ENCODE measurements at regions not wholly inside any gene's neighbourhood (a gene's known extent, or its start where the extent isn't known, plus 50 kb on each side); places are given as distances from the start of the nearest gene placed in this dataset.

DNA sequence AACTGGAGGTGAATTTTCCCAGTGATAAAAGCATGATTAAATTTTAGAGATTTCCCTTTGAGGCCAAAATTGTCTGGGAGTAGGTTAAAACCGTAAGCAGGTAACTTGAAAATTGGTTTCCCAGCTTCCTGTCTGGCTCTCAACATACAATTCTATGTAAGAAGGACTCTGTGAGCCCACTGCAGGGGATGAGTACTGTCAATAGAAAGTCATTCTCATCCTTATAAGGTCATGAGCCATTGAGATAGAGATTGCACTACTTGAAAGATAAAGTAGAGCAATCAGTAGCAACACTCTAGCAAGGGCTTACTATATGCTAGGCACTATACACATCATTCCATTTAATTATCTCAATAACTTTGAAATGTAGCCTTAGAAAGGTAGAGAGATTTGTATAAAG, 225.6 kb upstream of the HMGA2 start:
- TF ChIP-seq, protein P1, sequence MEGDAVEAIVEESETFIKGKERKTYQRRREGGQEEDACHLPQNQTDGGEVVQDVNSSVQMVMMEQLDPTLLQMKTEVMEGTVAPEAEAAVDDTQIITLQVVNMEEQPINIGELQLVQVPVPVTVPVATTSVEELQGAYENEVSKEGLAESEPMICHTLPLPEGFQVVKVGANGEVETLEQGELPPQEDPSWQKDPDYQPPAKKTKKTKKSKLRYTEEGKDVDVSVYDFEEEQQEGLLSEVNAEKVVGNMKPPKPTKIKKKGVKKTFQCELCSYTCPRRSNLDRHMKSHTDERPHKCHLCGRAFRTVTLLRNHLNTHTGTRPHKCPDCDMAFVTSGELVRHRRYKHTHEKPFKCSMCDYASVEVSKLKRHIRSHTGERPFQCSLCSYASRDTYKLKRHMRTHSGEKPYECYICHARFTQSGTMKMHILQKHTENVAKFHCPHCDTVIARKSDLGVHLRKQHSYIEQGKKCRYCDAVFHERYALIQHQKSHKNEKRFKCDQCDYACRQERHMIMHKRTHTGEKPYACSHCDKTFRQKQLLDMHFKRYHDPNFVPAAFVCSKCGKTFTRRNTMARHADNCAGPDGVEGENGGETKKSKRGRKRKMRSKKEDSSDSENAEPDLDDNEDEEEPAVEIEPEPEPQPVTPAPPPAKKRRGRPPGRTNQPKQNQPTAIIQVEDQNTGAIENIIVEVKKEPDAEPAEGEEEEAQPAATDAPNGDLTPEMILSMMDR (IDR thresholded peaks at IDR 0.05; ENCODE audit: extremely low read depth, missing control alignments): no peak
- no peak for DNase-seq (ENCODE audit: low spot score)

DNA sequence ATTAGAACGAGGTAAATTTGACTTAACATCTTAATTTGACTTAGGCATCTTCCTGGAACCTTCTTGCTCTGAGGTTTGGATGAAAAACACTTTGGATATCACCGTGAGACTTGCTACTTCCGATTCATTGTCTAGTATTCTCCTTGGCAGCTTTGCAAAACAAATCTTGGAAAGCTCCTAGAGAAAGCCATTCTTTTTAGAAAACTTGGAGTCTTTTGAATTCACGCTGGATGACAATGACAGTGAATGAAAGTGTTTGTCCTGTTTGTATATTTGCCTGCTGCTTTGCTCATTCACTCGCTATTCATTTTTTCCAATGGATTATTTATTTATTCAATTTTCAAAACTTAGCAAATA, 222.1 kb upstream of the HMGA2 start:
- no peak for DNase-seq (ENCODE audit: low spot score)
- TF ChIP-seq, protein P1 (IDR thresholded peaks at IDR 0.05; ENCODE audit: extremely low read depth, missing control alignments): no peak

DNA sequence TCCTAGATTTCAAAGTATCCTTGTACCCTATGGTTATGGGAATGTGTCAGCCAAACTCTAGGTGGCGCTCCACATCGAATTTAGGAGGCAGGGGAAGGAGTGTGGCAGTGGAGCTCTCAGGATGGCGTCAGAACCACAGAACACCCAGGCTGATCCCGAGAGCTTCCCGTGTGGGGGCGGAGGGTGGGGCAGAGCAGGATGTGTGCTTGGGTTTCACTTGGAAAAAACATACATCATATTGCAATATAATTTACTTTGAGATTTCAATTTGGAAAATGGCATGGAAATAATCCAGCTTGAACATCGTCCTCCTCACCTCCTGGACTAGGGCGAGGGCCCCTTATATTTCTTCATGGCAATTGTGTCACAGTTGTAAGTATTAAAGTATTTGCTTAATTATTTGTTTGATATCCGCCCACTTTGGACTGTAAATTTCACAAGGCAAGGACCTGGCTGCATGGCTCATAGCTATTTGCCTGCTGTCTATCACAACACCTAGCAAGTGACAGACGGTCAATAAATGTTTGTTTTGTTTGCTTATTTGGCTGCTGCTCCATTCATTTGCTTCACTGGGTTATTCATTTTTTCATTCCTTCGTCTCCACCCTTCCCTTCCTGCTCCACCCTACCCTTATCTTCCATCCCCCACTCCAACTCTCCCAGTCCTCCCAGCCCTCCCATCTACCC, 221.5 kb upstream of the HMGA2 start:
- TF ChIP-seq, protein P1 (IDR thresholded peaks at IDR 0.05; ENCODE audit: extremely low read depth, missing control alignments): peak; percentile 21
- DNase-seq (ENCODE audit: low spot score): peak; percentile 60

DNA sequence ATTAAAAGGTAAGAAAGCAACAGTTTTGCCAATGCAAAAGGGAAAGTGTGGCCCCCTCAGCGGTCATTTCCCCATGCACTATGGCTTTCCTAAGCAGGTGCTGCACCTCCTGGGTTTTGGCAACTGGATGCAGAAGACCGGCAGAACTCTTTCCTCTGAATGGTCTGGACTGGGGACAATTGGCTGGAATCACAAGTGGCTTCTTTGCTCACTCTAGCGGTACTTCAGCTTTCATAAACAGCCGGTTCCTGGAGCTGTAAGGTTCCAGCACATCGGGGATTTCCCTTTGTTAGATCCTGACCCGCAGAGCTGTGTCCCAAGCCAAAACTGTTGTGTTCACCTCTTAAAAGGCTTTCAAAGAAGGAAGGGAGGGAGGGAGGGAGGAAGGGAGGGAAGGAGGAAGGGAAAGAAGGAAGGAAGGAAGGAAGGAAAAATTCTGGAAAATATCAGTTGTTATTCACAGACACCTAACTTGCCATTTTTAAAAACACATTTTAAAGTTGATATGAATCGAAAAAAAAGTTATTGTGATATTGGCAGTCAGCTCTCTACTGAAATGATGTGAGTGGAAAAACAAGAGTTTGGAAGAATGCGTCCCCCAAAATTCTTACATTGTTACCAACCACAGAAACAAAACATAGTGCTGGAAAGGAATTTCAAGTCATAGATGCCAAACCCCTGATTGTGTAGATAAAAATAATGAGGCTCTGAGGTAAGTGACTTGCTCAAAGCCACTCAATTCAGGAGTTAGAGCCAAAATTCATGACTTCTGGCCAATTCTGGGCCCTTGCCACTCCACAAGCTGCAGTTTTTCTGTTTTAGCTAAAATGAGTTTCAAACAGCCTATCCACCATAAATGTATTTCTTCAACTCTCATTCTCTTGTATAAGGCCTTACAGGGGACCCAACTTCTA, 220.6 kb upstream of the HMGA2 start:
- DNase-seq (ENCODE audit: low spot score): no peak
- TF ChIP-seq, protein P1 (IDR thresholded peaks at IDR 0.05; ENCODE audit: extremely low read depth, missing control alignments): no peak

DNA sequence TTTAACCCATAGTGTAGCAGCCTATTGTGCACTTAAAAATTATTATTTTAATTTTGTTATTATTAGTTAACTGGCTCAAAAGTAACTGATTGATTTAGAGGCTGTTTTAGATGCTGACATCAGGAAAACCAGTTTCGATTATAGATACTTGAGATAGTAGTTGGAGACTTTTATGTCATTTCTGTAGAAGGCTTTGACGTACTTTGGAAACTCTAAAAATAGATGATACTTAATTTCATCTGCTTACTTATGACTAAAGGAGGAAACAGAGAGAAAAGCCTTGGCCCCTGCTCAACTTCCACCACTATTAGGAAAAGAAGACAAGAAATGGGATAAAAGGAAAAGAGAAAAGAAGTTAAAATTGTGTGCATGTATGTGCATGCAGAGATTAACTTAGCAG, 219.3 kb upstream of the HMGA2 start:
- TF ChIP-seq, protein P1 (IDR thresholded peaks at IDR 0.05; ENCODE audit: extremely low read depth, missing control alignments): no peak
- no peak for DNase-seq (ENCODE audit: low spot score)

DNA sequence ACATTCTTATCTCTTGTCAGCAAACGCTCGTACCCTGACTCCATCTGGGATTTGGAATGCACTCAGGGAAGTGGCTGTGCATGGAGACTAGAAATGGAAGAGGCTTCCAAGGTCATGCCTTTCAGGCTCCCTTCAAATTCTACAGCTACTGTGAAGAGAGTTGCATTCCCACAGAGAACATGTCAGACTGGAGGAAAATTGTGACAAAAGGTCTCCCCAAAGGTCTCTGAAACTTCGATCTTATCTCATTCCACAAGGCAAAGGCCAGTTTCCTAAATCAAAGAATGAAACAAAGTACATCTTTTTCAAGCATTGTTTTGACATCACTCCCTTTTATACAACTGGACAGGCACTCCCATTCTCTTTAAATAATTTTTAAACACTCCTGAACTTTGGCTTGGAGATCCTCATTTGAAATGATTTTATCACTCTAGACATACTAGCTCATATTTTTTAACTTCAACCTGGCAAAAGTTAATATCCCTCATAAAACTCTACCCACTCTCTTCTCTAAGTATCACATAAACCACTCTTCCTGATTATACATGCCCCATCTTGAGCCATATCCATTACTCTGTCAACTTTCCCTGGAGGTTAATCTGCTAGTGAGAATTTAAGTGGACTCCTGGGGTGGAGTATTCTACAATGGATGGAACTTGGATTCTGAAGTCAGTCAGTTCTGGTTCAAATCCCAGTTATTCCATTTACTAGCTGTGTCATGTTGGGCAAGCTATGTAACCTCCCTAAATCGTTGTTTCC, 218.1 kb upstream of the HMGA2 start:
- no peak for DNase-seq (ENCODE audit: low spot score)
- TF ChIP-seq, protein P1 (IDR thresholded peaks at IDR 0.05; ENCODE audit: extremely low read depth, missing control alignments): no peak
